ENCODE measurements at regions not wholly inside any gene's neighbourhood (a gene's known extent, or its start where the extent isn't known, plus 50 kb on each side); places are given as distances from the start of the nearest gene placed in this dataset.

- TF ChIP-seq EZH2phosphoT487 (IDR thresholded peaks at IDR 0.05; ENCODE audit: borderline replicate concordance, low read depth, low read length) = no peak
- TF ChIP-seq, protein P1, sequence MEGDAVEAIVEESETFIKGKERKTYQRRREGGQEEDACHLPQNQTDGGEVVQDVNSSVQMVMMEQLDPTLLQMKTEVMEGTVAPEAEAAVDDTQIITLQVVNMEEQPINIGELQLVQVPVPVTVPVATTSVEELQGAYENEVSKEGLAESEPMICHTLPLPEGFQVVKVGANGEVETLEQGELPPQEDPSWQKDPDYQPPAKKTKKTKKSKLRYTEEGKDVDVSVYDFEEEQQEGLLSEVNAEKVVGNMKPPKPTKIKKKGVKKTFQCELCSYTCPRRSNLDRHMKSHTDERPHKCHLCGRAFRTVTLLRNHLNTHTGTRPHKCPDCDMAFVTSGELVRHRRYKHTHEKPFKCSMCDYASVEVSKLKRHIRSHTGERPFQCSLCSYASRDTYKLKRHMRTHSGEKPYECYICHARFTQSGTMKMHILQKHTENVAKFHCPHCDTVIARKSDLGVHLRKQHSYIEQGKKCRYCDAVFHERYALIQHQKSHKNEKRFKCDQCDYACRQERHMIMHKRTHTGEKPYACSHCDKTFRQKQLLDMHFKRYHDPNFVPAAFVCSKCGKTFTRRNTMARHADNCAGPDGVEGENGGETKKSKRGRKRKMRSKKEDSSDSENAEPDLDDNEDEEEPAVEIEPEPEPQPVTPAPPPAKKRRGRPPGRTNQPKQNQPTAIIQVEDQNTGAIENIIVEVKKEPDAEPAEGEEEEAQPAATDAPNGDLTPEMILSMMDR (conservative IDR thresholded peaks at IDR 0.05; ENCODE audit: low read length) = no peak
- DNase-seq (ENCODE audit: low spot score) = no peak
- CTCF ChIA-PET (ENCODE audit: unreplicated experiment) = no interaction called here
- POLR2A ChIA-PET = interaction anchor here (0.6 kb wide), 2 partner anchors 340 to 675 kb away, joined by 3 read pairs; no protein-coding TSS in a partner anchor
- Histone ChIP-seq H2AFZ (ENCODE audit: low read length) (no peak overlapping the region), H4K20me1 (ENCODE audit: insufficient read depth, low read length) (no peaks in the 10 kb centered on the region), H3K27ac (ENCODE audit: low read depth, low read length, poor library complexity, severe bottlenecking) (no peak overlapping the region), H3K4me2 (ENCODE audit: low read length) (no peak overlapping the region), H3K79me2 (ENCODE audit: insufficient read depth, low read depth, low read length) (no peaks in the 10 kb centered on the region), H3K36me3 (ENCODE audit: insufficient read depth, low read length) (no peaks in the 10 kb centered on the region), H3K9me3 (ENCODE audit: low read length) (no peaks in the 10 kb centered on the region), H3K4me1 (ENCODE audit: insufficient read depth, low read length, poor library complexity, severe bottlenecking) (no peaks in the 10 kb centered on the region), H3K9me2 (ENCODE audit: insufficient read depth, low read length) (no peaks in the 10 kb centered on the region), H3K4me3 (ENCODE audit: low read depth, low read length, poor library complexity, severe bottlenecking) (no peak overlapping the region)
- no TSS peak for BruUV-seq (replicated peaks)
- intact Hi-C loops (cut with micrococcal nuclease; ENCODE audit: unreplicated experiment) = no loop called here
Measured at GRCh38 chr6:119821380-119821779, 471.8 kb upstream of the MAN1A1 start.

DNA sequence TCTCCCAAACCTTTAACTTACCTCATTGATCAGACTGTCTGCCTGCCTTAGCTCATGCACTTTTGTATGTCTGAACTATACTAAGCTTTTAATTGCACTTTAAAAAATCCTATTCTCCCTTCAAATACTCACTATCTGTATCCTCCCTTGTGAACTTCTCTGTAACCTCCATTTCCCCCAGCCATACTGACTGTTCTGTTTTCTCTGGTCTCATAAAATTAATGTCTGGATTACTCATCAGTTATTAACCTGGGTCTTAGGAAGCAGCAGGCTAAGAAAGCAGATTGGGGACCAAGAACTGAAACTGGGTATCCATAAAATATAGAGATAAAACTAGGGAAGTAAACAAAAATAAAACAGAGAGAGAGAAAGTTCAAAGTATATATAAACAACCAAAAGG, 469.3 kb upstream of the MAN1A1 start:
- Histone ChIP-seq H3K27ac (ENCODE audit: low read depth, low read length, poor library complexity, severe bottlenecking) (no peak overlapping the region), H2AFZ (ENCODE audit: low read length) (no peak overlapping the region), H3K79me2 (ENCODE audit: insufficient read depth, low read depth, low read length) (no peaks in the 10 kb centered on the region), H3K36me3 (ENCODE audit: insufficient read depth, low read length) (no peaks in the 10 kb centered on the region), H3K4me2 (ENCODE audit: low read length) (no peak overlapping the region), H3K4me1 (ENCODE audit: insufficient read depth, low read length, poor library complexity, severe bottlenecking) (no peaks in the 10 kb centered on the region), H3K9me3 (ENCODE audit: low read length) (no peaks in the 10 kb centered on the region), H3K9me2 (ENCODE audit: insufficient read depth, low read length) (no peaks in the 10 kb centered on the region), H4K20me1 (ENCODE audit: insufficient read depth, low read length) (no peaks in the 10 kb centered on the region), H3K4me3 (ENCODE audit: low read depth, low read length, poor library complexity, severe bottlenecking) (no peak overlapping the region)
- DNase-seq (ENCODE audit: low spot score) = no peak
- CTCF ChIA-PET (ENCODE audit: unreplicated experiment) = no interaction called here
- no TSS peak for BruUV-seq (replicated peaks)
- TF ChIP-seq, protein P1 (conservative IDR thresholded peaks at IDR 0.05; ENCODE audit: low read length) = no peak
- TF ChIP-seq EZH2phosphoT487 (IDR thresholded peaks at IDR 0.05; ENCODE audit: borderline replicate concordance, low read depth, low read length) = no peak
- POLR2A ChIA-PET = interaction anchor here (0.6 to 1.1 kb wide), 2 partner anchors 8 to 17 kb away, joined by 4 read pairs; no protein-coding TSS in a partner anchor
- intact Hi-C loops (cut with micrococcal nuclease; ENCODE audit: unreplicated experiment) = no loop called here

- CTCF ChIA-PET (ENCODE audit: unreplicated experiment) = no interaction called here
- no peaks in the 10 kb centered on the region for H3K9me3 ChIP-seq (ENCODE audit: low read length)
- H4K20me1 ChIP-seq (ENCODE audit: insufficient read depth, low read length) = no peaks in the 10 kb centered on the region
- H3K27ac ChIP-seq (ENCODE audit: low read depth, low read length, poor library complexity, severe bottlenecking) = no peak overlapping the region
- intact Hi-C loops (cut with micrococcal nuclease; ENCODE audit: unreplicated experiment) = no loop called here
- no peaks in the 10 kb centered on the region for H3K4me1 ChIP-seq (ENCODE audit: insufficient read depth, low read length, poor library complexity, severe bottlenecking)
- no peak for DNase-seq (ENCODE audit: low spot score)
- H3K36me3 ChIP-seq (ENCODE audit: insufficient read depth, low read length) = no peaks in the 10 kb centered on the region
- H2AFZ ChIP-seq (ENCODE audit: low read length) = no peak overlapping the region
- no peak overlapping the region for H3K4me3 ChIP-seq (ENCODE audit: low read depth, low read length, poor library complexity, severe bottlenecking)
- no peaks in the 10 kb centered on the region; the same call in 1 of the 2 replicates for H3K9me2 ChIP-seq (ENCODE audit: insufficient read depth, low read length)
- no peak for TF ChIP-seq EZH2phosphoT487 (IDR thresholded peaks at IDR 0.05; ENCODE audit: borderline replicate concordance, low read depth, low read length)
- TF ChIP-seq, protein P1 (conservative IDR thresholded peaks at IDR 0.05; ENCODE audit: low read length) = no peak
- H3K79me2 ChIP-seq (ENCODE audit: insufficient read depth, low read depth, low read length) = no peaks in the 10 kb centered on the region
- BruUV-seq (replicated peaks) = no TSS peak
- POLR2A ChIA-PET = interaction anchor here (0.6 kb wide), 1 partner anchor 58 kb away, joined by 3 read pairs; no protein-coding TSS in a partner anchor
- H3K4me2 ChIP-seq (ENCODE audit: low read length) = no peak overlapping the region
Measured at GRCh38 chr6:119814609-119815400, 465.2 kb upstream of the MAN1A1 start.
